H1 (cell line): ENCODE measurements at regions not wholly inside any gene's neighbourhood (a gene's known extent, or its start where the extent isn't known, plus 50 kb on each side); places are given as distances from the start of the nearest gene placed in this dataset.

Experiments
- CTCF ChIA-PET: fragments of 300-600 bp; sonication (Branson Sonifier 250); formaldehyde crosslinking; loops from one replicate; lab custom pipeline; 2021; ENCODE audit not compliant: partially characterized antibody; lab: Charles Lee
- POLR2A ChIA-PET: fragments of 300-600 bp; sonication (Branson Sonifier 250); formaldehyde crosslinking; loops from one replicate; lab custom pipeline; 2021; ENCODE audit warnings: inconsistent platforms; ENCODE audit not compliant: partially characterized antibody; lab: Charles Lee
- DNase-seq, 2 experiments: peaks; one replicate each; pipeline versions ENCODE4 v3.0.0 to v3.0.0-alpha.2; 2010 to 2022; ENCODE audit warnings: low spot score in 2 of 2, low read depth in 1 of 2, mixed read lengths in 1 of 2
- FAIRE-seq: peaks from 2 replicates; lab custom pipeline; 2011; peaks lifted over from hg19 to GRCh38; lab: Jason Lieb, UNC
- H2AFZ ChIP-seq: 2 replicates; pipeline ENCODE4 v1.8.1; 2012; ENCODE audit warnings: low read length, inconsistent platforms
- H2AK5ac ChIP-seq: 2 replicates; pipeline ENCODE4 v1.6.1; 2013; ENCODE audit warnings: low read depth, low read length
- H2BK120ac ChIP-seq: replicated peaks from 2 replicates; pipeline ENCODE3; 2013; ENCODE audit warnings: low read depth, low read length, inconsistent platforms
- H2BK12ac ChIP-seq: 2 replicates; pipeline ENCODE4 v1.6.1; 2013; ENCODE audit warnings: low read depth, low read length
- H2BK15ac ChIP-seq: 2 replicates; pipeline ENCODE4 v1.6.1; 2013; ENCODE audit warnings: low read length
- H2BK20ac ChIP-seq: 2 replicates; pipeline ENCODE4 v1.6.1; 2013; ENCODE audit warnings: low read length
- H2BK5ac ChIP-seq: 2 replicates; pipeline ENCODE4 v1.6.1; 2013; ENCODE audit warnings: low read depth, low read length
- H3K14ac ChIP-seq: 2 replicates; pipeline ENCODE4 v1.6.1; 2013; ENCODE audit warnings: inconsistent platforms; ENCODE audit not compliant: insufficient read length
- H3K18ac ChIP-seq: 2 replicates; pipeline ENCODE4 v1.6.1; 2013; ENCODE audit warnings: low read length; ENCODE audit errors: extremely low read depth
- H3K23ac ChIP-seq: 2 replicates; pipeline ENCODE4 v1.6.1; 2013; ENCODE audit warnings: inconsistent platforms; ENCODE audit not compliant: insufficient read length
- H3K23me2 ChIP-seq: 2 replicates; pipeline ENCODE4 v1.6.1; 2013; ENCODE audit warnings: low read depth, low read length
- H3K27ac ChIP-seq: 2 replicates; pipeline ENCODE4 v1.6.1; 2011; ENCODE audit warnings: low read depth, low read length, inconsistent platforms
- H3K27me3 ChIP-seq, 4 experiments: replicated peaks in 1 of 4; 1 replicate in 1 of 4; 2 replicates in 3 of 4; pipeline versions ENCODE4 v1.6.1 to v1.8.1; 2011 to 2013; ENCODE audit warnings: low read length in 3 of 4, mild to moderate bottlenecking in 3 of 4, inconsistent platforms in 2 of 4, mixed read lengths in 2 of 4, moderate library complexity in 1 of 4; ENCODE audit not compliant: control insufficient read depth in 3 of 4, insufficient read depth in 3 of 4; ENCODE audit errors: extremely low read depth in 1 of 4
- H3K36me3 ChIP-seq, 4 experiments: 2 replicates each; pipeline versions ENCODE4 v1.6.1 to v1.8.1; 2011 to 2013; ENCODE audit warnings: mild to moderate bottlenecking in 4 of 4, low read length in 3 of 4, moderate library complexity in 2 of 4, control low read depth in 1 of 4, inconsistent platforms in 1 of 4; ENCODE audit not compliant: insufficient read depth in 4 of 4, control insufficient read depth in 2 of 4
- H3K4ac ChIP-seq: replicated peaks from 2 replicates; pipeline ENCODE3; 2013; ENCODE audit warnings: low read length, low read depth, mixed read lengths, inconsistent platforms; ENCODE audit not compliant: insufficient read length
- H3K4me1 ChIP-seq, 4 experiments: replicated peaks in 1 of 4; 1 replicate in 1 of 4; 2 replicates in 3 of 4; pipeline versions ENCODE4 v1.6.1 to v1.8.1; 2011 to 2013; ENCODE audit warnings: low read length in 3 of 4, inconsistent platforms in 2 of 4, mixed read lengths in 1 of 4; ENCODE audit not compliant: insufficient read depth in 4 of 4, control insufficient read depth in 3 of 4
- H3K4me2 ChIP-seq, 2 experiments: 2 replicates each; pipeline versions ENCODE4 v1.6.1 to v1.8.1; 2011 to 2013; ENCODE audit warnings: low read depth in 2 of 2, low read length in 2 of 2, control low read depth in 1 of 2, inconsistent platforms in 1 of 2, mild to moderate bottlenecking in 1 of 2; ENCODE audit not compliant: insufficient read depth in 1 of 2
- H3K4me3 ChIP-seq, 4 experiments: fragments of 200-600, 300-600 bp in 1 of 4; sonication (generic), shearing (Covaris generic), sonication (Bioruptor Twin) in 1 of 4; 2 replicates each; pipeline versions ENCODE4 v1.5.1 to v1.8.1; 2011 to 2016; ENCODE audit warnings: low read length in 4 of 4, low read depth in 3 of 4, control low read depth in 2 of 4, inconsistent platforms in 2 of 4, mild to moderate bottlenecking in 2 of 4, mixed read lengths in 1 of 4, moderate library complexity in 1 of 4; ENCODE audit not compliant: insufficient read depth in 2 of 4; ENCODE audit errors: extremely low read depth in 1 of 4
- H3K56ac ChIP-seq: replicated peaks from 2 replicates; pipeline ENCODE3; 2013; ENCODE audit warnings: low read depth, mild to moderate bottlenecking, mixed read lengths, low read length, inconsistent platforms; ENCODE audit not compliant: insufficient read length
- H3K79me1 ChIP-seq: 2 replicates; pipeline ENCODE4 v1.6.1; 2013; ENCODE audit warnings: low read depth, low read length, control low read depth
- H3K79me2 ChIP-seq, 2 experiments: 2 replicates each; pipeline versions ENCODE4 v1.6.1 to v1.8.1; 2012 to 2013; ENCODE audit warnings: low read length in 2 of 2, mild to moderate bottlenecking in 2 of 2, inconsistent platforms in 1 of 2; ENCODE audit not compliant: insufficient read depth in 2 of 2, control insufficient read depth in 1 of 2
- H3K9ac ChIP-seq, 4 experiments: replicated peaks in 1 of 4; 1 replicate in 1 of 4; 2 replicates in 3 of 4; pipeline versions ENCODE4 v1.6.1 to v1.8.1; 2011 to 2013; ENCODE audit warnings: low read depth in 3 of 4, low read length in 3 of 4, control low read depth in 2 of 4, mild to moderate bottlenecking in 2 of 4, moderate library complexity in 2 of 4, inconsistent platforms in 1 of 4; ENCODE audit errors: extremely low read depth in 1 of 4
- H3K9me3 ChIP-seq, 2 experiments: 2 replicates each; pipeline versions ENCODE4 v1.6.1 to v1.8.1; 2012 to 2013; ENCODE audit warnings: mild to moderate bottlenecking in 2 of 2, moderate library complexity in 2 of 2, control low read depth in 1 of 2, inconsistent platforms in 1 of 2, low read depth in 1 of 2, low read length in 1 of 2, mixed read lengths in 1 of 2; ENCODE audit not compliant: insufficient read depth in 2 of 2
- H4K20me1 ChIP-seq, 2 experiments: replicated peaks in 1 of 2; 2 replicates each; pipeline versions ENCODE3 to v1.8.1; 2011 to 2013; ENCODE audit warnings: inconsistent platforms in 2 of 2, low read length in 2 of 2, mild to moderate bottlenecking in 1 of 2; ENCODE audit not compliant: insufficient read depth in 2 of 2, control insufficient read depth in 1 of 2
- H4K5ac ChIP-seq: 2 replicates; pipeline ENCODE4 v1.6.1; 2013; ENCODE audit warnings: low read length, low read depth, mixed read lengths, inconsistent platforms; ENCODE audit not compliant: insufficient read length
- H4K8ac ChIP-seq: 2 replicates; pipeline ENCODE4 v1.8.0; 2013; ENCODE audit warnings: mild to moderate bottlenecking, moderate library complexity, low read length, inconsistent platforms; ENCODE audit not compliant: insufficient read depth; ENCODE audit errors: extremely low read depth
- H4K91ac ChIP-seq: replicated peaks from 2 replicates; pipeline ENCODE3; 2013; ENCODE audit warnings: low read length, mixed read lengths, inconsistent platforms; ENCODE audit not compliant: insufficient read length
- BACH1 ChIP-seq: IDR thresholded peaks from 2 replicates; pipeline ENCODE4 v1.6.1; 2012; ENCODE audit warnings: low read length, improper control_type of control experiment
- BCL11A ChIP-seq, 2 experiments: IDR thresholded peaks; one replicate each; pipeline ENCODE4 v1.6.1; 2011; ENCODE audit warnings: low read depth in 2 of 2, low read length in 2 of 2, mild to moderate bottlenecking in 2 of 2
- CTBP2 ChIP-seq: IDR thresholded peaks from 2 replicates; pipeline ENCODE4 v1.7.0; 2011; ENCODE audit warnings: borderline replicate concordance, mild to moderate bottlenecking, moderate library complexity, mixed read lengths, low read length; ENCODE audit not compliant: insufficient read depth, insufficient read length
- EGR1 ChIP-seq: IDR thresholded peaks from 2 replicates; pipeline ENCODE4 v1.6.1; 2011; ENCODE audit warnings: low read depth, low read length, borderline replicate concordance
- GABPA ChIP-seq: IDR thresholded peaks from 2 replicates; pipeline ENCODE4 v1.6.1; 2011; ENCODE audit warnings: mild to moderate bottlenecking, low read length, moderate library complexity, borderline replicate concordance; ENCODE audit not compliant: insufficient read depth
- GTF2F1 ChIP-seq: IDR thresholded peaks from 2 replicates; pipeline ENCODE4 v1.6.1; 2012; ENCODE audit warnings: low read depth, low read length, improper control_type of control experiment, borderline replicate concordance
- JUND ChIP-seq: IDR thresholded peaks from 2 replicates; pipeline ENCODE4 v1.6.1; 2011; ENCODE audit warnings: mild to moderate bottlenecking, improper control_type of control experiment, low read length
- NANOG ChIP-seq: IDR thresholded peaks from 2 replicates; pipeline ENCODE4 v1.6.1; 2011; ENCODE audit warnings: low read length, low read depth, mild to moderate bottlenecking, inconsistent platforms; ENCODE audit not compliant: insufficient read depth, poor library complexity, severe bottlenecking
- NRF1 ChIP-seq: IDR thresholded peaks from 2 replicates; pipeline ENCODE4 v1.6.1; 2011; ENCODE audit warnings: mild to moderate bottlenecking, low read depth, low read length, improper control_type of control experiment
- RAD21 ChIP-seq, 2 experiments: IDR thresholded peaks in 1 of 2; conservative IDR thresholded peaks in 1 of 2; 2 replicates each; pipeline ENCODE4 v1.6.1; 2011; ENCODE audit warnings: low read depth in 2 of 2, low read length in 2 of 2, improper control_type of control experiment in 1 of 2, inconsistent platforms in 1 of 2, mild to moderate bottlenecking in 1 of 2, moderate library complexity in 1 of 2
- SAP30 ChIP-seq: fragments of 300-600 bp; sonication (generic); IDR thresholded peaks from 2 replicates; pipeline ENCODE4 v1.7.1; 2012; ENCODE audit warnings: low read length, moderate library complexity, mild to moderate bottlenecking, inconsistent platforms; ENCODE audit not compliant: insufficient read depth, insufficient replicate concordance
- TEAD4 ChIP-seq: IDR thresholded peaks from 2 replicates; pipeline ENCODE4 v1.6.1; 2012; ENCODE audit warnings: low read depth, low read length, inconsistent platforms, mixed read lengths
- YY1 ChIP-seq: IDR thresholded peaks from 2 replicates; pipeline ENCODE4 v1.6.1; 2011; ENCODE audit warnings: low read depth, mild to moderate bottlenecking, low read length
- WGBS, 2 experiments: shearing (Covaris generic) in 1 of 2; methylation state at CpG; one replicate each; pipeline versions ENCODE4 v1.1.6 to v1.1.7; 2013 to 2015; ENCODE audit warnings: low lambda C conversion rate in 2 of 2, mixed read lengths in 2 of 2, inconsistent platforms in 1 of 2, low coverage in 1 of 2, missing lambda C conversion rate in 1 of 2; ENCODE audit not compliant: insufficient replicate concordance in 2 of 2, insufficient coverage in 1 of 2, insufficient read length in 1 of 2; ENCODE audit errors: extremely low coverage in 1 of 2, missing lambda C conversion rate in 1 of 2; 5-methylcytosine and 5-hydroxymethylcytosine counted together

DNA sequence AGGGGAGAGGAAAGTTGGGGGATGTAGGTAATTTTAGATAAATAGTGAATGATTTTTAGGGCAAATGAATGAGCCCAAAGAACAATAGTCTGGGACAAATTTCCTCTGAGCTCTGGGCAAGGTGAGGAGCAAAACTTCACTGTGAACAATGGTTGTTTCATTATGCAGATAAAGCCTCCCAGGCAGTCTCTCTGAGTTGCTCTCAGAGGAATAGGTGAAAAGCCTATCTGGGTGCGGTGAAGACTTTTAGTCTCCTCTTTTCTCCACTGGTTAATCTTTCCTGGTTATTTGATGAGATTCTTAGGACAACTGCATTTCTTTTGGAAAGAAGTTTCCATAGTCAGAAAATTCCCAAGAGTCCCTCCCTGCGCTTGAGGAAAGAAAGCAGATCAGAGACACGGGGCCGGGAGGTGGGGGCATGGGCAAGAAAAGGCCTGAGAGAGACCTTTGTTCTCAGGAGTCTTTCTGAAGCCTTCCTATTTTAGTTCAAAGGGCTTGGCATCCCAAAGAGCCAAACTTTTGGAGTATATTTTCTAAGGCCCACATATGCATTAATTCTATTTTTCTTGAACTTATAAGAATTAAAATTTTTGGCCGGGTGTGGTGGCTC, 353.6 kb upstream of the SLCO3A1 start:
- Histone ChIP-seq H3K4me1 (peaks cover 0 to 6% (median 3%) of the 10 kb centered on the region in 4 experiments; a peak in 3 of 7 replicates), H2BK120ac (no peak overlapping the region), H3K23ac (no peak overlapping the region), H2BK20ac (no peak overlapping the region), H4K91ac (no peak overlapping the region), H3K4me3 (no peak overlapping the region), H3K56ac (no peak overlapping the region), H4K20me1 (no peaks in the 10 kb centered on the region), H2AFZ (peak overlapping the region; percentile 56), H4K5ac (no peak overlapping the region), H3K23me2 (no peaks in the 10 kb centered on the region), H3K9me3 (no peaks in the 10 kb centered on the region), H3K27ac (no peak overlapping the region), H3K4me2 (no peak overlapping the region), H3K9ac (no peak overlapping the region), H3K79me1 (no peaks in the 10 kb centered on the region), H3K4ac (no peak overlapping the region), H2BK12ac (no peak overlapping the region), H3K18ac (no peak overlapping the region), H3K36me3 (no peaks in the 10 kb centered on the region), H2BK15ac (no peak overlapping the region), H2BK5ac (no peak overlapping the region), H2AK5ac (no peak overlapping the region), H3K27me3 (no peaks in the 10 kb centered on the region), H3K14ac (no peak overlapping the region), H3K79me2 (no peaks in the 10 kb centered on the region), H4K8ac (no peak overlapping the region)
- DNase-seq (no peak), FAIRE-seq (peak; percentile 19)
- POLR2A ChIA-PET, result interaction anchor here (0.9 to 1.0 kb wide), 2 partner anchors 8 to 10 kb away, joined by 3 read pairs; no protein-coding TSS in a partner anchor
- CTCF ChIA-PET, result interaction anchor here (0.6 to 0.7 kb wide), 2 partner anchors 312 to 352 kb away, joined by 3 read pairs; no protein-coding TSS in a partner anchor
- WGBS, 2 experiments, result 83% methylated on average over 5 of the region's 5 CpGs; no CpG with 5 or more reads in 1 of the 2 experiments
- TF ChIP-seq TEAD4 (no peak), EGR1 (no peak), GABPA (no peak), NRF1 (no peak), NANOG (no peak), GTF2F1 (no peak), YY1 (no peak), CTBP2 (no peak), BACH1 (no peak), BCL11A (IDR thresholded peaks at IDR 0.05; ENCODE audit: low read depth in 2 of 2, low read length in 2 of 2) (no peak), RAD21 (IDR thresholded peaks at IDR 0.05 in 1 of 2, conservative IDR thresholded peaks at IDR 0.05 in 1 of 2; ENCODE audit: low read depth in 2 of 2, low read length in 2 of 2) (no peak), SAP30 (no peak), JUND (no peak)
